Muscle of leg (tissue), 3 donors: ENCODE measurements at regions not wholly inside any gene's neighbourhood (a gene's known extent, or its start where the extent isn't known, plus 50 kb on each side); places are given as distances from the start of the nearest gene placed in this dataset.

ENCODE experiments used
- DNase-seq: peaks from one replicate; pipeline ENCODE4 v3.0.0; 2013
- H3K27ac ChIP-seq: one replicate; pipeline ENCODE4 v1.5.1; 2013; ENCODE audit warnings: mild to moderate bottlenecking, low read length, control low read depth
- H3K27me3 ChIP-seq: one replicate; pipeline ENCODE4 v1.6.1; 2013; ENCODE audit warnings: low read length; ENCODE audit not compliant: control insufficient read depth, insufficient read depth
- H3K36me3 ChIP-seq: one replicate; pipeline ENCODE4 v1.6.1; 2013; ENCODE audit warnings: low read length; ENCODE audit not compliant: control insufficient read depth, insufficient read depth
- H3K4me1 ChIP-seq: one replicate; pipeline ENCODE4 v1.6.1; 2013; ENCODE audit warnings: low read length; ENCODE audit not compliant: control insufficient read depth, insufficient read depth
- H3K4me3 ChIP-seq: one replicate; pipeline ENCODE4 v1.5.1; 2013; ENCODE audit warnings: low read length, control low read depth
- H3K9me3 ChIP-seq: replicated peaks from 2 replicates; pipeline ENCODE4 v1.6.1; 2013; ENCODE audit warnings: low read depth, low read length; ENCODE audit not compliant: control insufficient read depth
- WGBS: methylation state at CpG from one replicate; pipeline ENCODE4 v1.1.5; 2013; ENCODE audit warnings: missing lambda C conversion rate; ENCODE audit not compliant: insufficient coverage; 5-methylcytosine and 5-hydroxymethylcytosine counted together

GRCh38 chr1:104073463-104073902 lies 323.8 kb downstream of the AMY1C start:
- 89% methylated on average over 13 of the region's 19 CpGs for WGBS
- Histone ChIP-seq H3K27ac (no peak overlapping the region), H3K4me3 (no peak overlapping the region), H3K36me3 (no peaks in the 10 kb centered on the region), H3K4me1 (no peaks in the 10 kb centered on the region), H3K27me3 (no peaks in the 10 kb centered on the region), H3K9me3 (peaks cover 4% of the 10 kb centered on the region)
- no peak for DNase-seq

- Histone ChIP-seq H3K9me3 (no peaks in the 10 kb centered on the region), H3K36me3 (no peaks in the 10 kb centered on the region), H3K4me1 (no peaks in the 10 kb centered on the region), H3K27me3 (no peaks in the 10 kb centered on the region), H3K4me3 (no peak overlapping the region), H3K27ac (no peak overlapping the region)
- 83% methylated on average over 2 of the region's 2 CpGs for WGBS
- DNase-seq, result no peak
These were observed 332.5 kb downstream of the AMY1C start for GRCh38 chr1:104082221-104082620.

GRCh38 chr1:104084380-104084779 lies 334.7 kb downstream of the AMY1C start:
- 60% methylated on average over 3 of the region's 3 CpGs for WGBS
- Histone ChIP-seq H3K4me1 (no peaks in the 10 kb centered on the region), H3K4me3 (no peak overlapping the region), H3K27ac (no peak overlapping the region), H3K9me3 (no peaks in the 10 kb centered on the region), H3K36me3 (no peaks in the 10 kb centered on the region), H3K27me3 (no peaks in the 10 kb centered on the region)
- DNase-seq, result no peak

- 71% methylated on average over 1 of the region's 1 CpG for WGBS
- H3K27ac ChIP-seq, result no peak overlapping the region
- no peaks in the 10 kb centered on the region for H3K36me3 ChIP-seq
- H3K27me3 ChIP-seq, result no peaks in the 10 kb centered on the region
- no peak for DNase-seq
- no peaks in the 10 kb centered on the region for H3K4me1 ChIP-seq
- H3K4me3 ChIP-seq, result no peak overlapping the region
- H3K9me3 ChIP-seq, result no peaks in the 10 kb centered on the region
These were observed 343.0 kb downstream of the AMY1C start for GRCh38 chr1:104092698-104093097.

- Histone ChIP-seq H3K27me3 (no peaks in the 10 kb centered on the region), H3K36me3 (no peaks in the 10 kb centered on the region), H3K9me3 (no peaks in the 10 kb centered on the region), H3K4me3 (no peak overlapping the region), H3K4me1 (no peaks in the 10 kb centered on the region), H3K27ac (no peak overlapping the region)
- no CpG with 5 or more reads among the region's 3 CpGs for WGBS
- DNase-seq, result no peak
These were observed 349.1 kb downstream of the AMY1C start for GRCh38 chr1:104098837-104099236.

- no peaks in the 10 kb centered on the region for H3K4me1 ChIP-seq
- no peak overlapping the region for H3K27ac ChIP-seq
- no peak for DNase-seq
- no peaks in the 10 kb centered on the region for H3K9me3 ChIP-seq
- H3K36me3 ChIP-seq, result no peaks in the 10 kb centered on the region
- no peaks in the 10 kb centered on the region for H3K27me3 ChIP-seq
- no CpG with 5 or more reads among the region's 2 CpGs for WGBS
- H3K4me3 ChIP-seq, result no peak overlapping the region
These were observed 350.4 kb downstream of the AMY1C start for GRCh38 chr1:104100115-104100514.

DNA sequence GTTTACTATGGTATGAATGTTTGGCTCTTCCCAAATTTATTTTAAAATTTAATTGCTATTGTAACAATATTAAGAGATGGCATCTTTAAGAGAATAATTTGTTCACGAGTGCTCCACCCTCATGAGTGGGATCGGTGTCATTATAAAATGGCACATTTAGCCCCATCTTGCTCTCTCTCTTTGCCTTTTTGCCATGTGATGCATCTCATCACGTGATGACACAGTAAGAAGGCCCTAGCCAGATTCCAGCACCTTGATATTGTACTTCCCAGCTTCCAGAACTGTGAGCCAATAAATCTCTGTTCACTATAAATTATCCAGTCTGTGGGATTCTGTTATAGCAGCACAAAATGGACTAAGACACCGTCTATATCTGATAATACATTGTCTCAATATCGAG lies 355.8 kb downstream of the AMY1C start:
- H3K36me3 ChIP-seq, result no peaks in the 10 kb centered on the region
- DNase-seq, result no peak
- 100% methylated on average over 2 of the region's 5 CpGs for WGBS
- H3K27me3 ChIP-seq, result no peaks in the 10 kb centered on the region
- no peak overlapping the region for H3K27ac ChIP-seq
- H3K4me1 ChIP-seq, result no peaks in the 10 kb centered on the region
- no peak overlapping the region for H3K4me3 ChIP-seq
- H3K9me3 ChIP-seq, result no peaks in the 10 kb centered on the region

DNA sequence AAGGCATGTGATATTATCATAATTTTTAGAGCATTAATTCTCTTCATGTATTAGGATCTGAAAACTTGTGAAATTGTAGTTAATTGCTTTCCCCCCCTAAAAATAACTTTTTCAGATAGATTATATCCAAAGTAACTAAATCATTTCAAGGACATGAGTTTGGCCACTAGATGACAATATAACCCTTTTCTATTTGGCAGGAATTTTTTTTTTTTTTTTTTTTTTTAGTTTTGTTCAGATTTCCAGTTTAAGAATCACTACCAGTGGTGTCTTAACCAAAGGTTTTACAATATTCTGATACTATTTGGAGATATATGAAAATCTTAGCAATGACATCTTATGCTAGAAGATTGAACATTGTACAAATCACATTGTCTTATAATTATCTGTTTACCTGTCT lies 370.8 kb downstream of the AMY1C start:
- no peak for DNase-seq

GRCh38 chr1:104121271-104121670 lies 371.6 kb downstream of the AMY1C start:
- H3K27me3 ChIP-seq, result no peaks in the 10 kb centered on the region
- H3K27ac ChIP-seq, result no peak overlapping the region
- DNase-seq, result no peak
- H3K4me1 ChIP-seq, result no peaks in the 10 kb centered on the region
- H3K36me3 ChIP-seq, result no peaks in the 10 kb centered on the region
- no peak overlapping the region for H3K4me3 ChIP-seq
- no peaks in the 10 kb centered on the region for H3K9me3 ChIP-seq
- WGBS, result no CpG with 5 or more reads among the region's 4 CpGs

More for the DNA sequence above, 370.8 kb downstream of the AMY1C start:
- Histone ChIP-seq H3K27ac (no peak overlapping the region), H3K4me1 (no peaks in the 10 kb centered on the region), H3K9me3 (no peaks in the 10 kb centered on the region), H3K36me3 (no peaks in the 10 kb centered on the region), H3K4me3 (no peak overlapping the region), H3K27me3 (no peaks in the 10 kb centered on the region)

GRCh38 chr1:104125266-104125665 lies 375.6 kb downstream of the AMY1C start:
- no peaks in the 10 kb centered on the region for H3K4me1 ChIP-seq
- DNase-seq, result no peak
- H3K27ac ChIP-seq, result no peak overlapping the region
- no CpG with 5 or more reads among the region's 1 CpG for WGBS
- H3K9me3 ChIP-seq, result no peaks in the 10 kb centered on the region
- H3K36me3 ChIP-seq, result no peaks in the 10 kb centered on the region
- H3K27me3 ChIP-seq, result no peaks in the 10 kb centered on the region
- H3K4me3 ChIP-seq, result no peak overlapping the region

DNA sequence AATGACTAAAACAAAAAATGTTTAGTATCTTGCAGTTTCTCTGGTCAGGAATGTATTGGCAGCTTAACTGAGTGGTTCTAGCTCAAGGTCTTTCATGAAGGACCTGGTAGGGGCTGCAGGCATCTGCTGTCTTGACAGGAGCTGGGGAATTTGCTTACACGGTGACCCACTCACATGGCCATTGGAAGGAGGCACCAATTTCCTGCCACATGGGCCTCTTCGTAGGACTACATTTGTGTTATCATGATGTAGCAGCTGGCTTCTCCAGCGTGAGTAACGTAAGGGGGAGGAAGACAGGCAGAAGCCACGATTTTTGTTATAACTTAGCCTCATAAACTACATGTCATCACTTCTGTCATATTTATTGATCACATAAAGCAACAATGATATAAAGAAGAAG lies 376.3 kb downstream of the AMY1C start:
- no peaks in the 10 kb centered on the region for H3K27me3 ChIP-seq
- H3K4me1 ChIP-seq, result no peaks in the 10 kb centered on the region
- H3K27ac ChIP-seq, result no peak overlapping the region
- 53% methylated on average over 2 of the region's 5 CpGs for WGBS
- H3K36me3 ChIP-seq, result no peaks in the 10 kb centered on the region
- H3K9me3 ChIP-seq, result no peaks in the 10 kb centered on the region
- no peak overlapping the region for H3K4me3 ChIP-seq
- DNase-seq, result no peak
